Adrenal gland (tissue), 9 donors: ENCODE measurements at regions not wholly inside any gene's neighbourhood (a gene's known extent, or its start where the extent isn't known, plus 50 kb on each side); places are given as distances from the start of the nearest gene placed in this dataset.

Source experiments
- DNase-seq, 7 donors: peaks; one replicate each; pipeline ENCODE4 v3.0.0-alpha.2; 2019 to 2020
- H3K27ac ChIP-seq, 5 donors: fragments of 200-600 bp; sonication (generic) in 4 of 5; 1 replicate in 3 of 5; 2 replicates in 2 of 5; pipeline versions ENCODE4 v1.5.1 to v1.8.0; 2016 to 2020; ENCODE audit warnings: mild to moderate bottlenecking in 1 of 5
- H3K27me3 ChIP-seq: fragments of 200-600 bp; 2 replicates; pipeline ENCODE4 v1.8.0; 2021
- H3K36me3 ChIP-seq, 2 donors: fragments of 200-600 bp; replicated peaks in 1 of 2; 1 replicate in 1 of 2; 2 replicates in 1 of 2; pipeline versions ENCODE4 v1.5.1 to v1.8.0; 2018 to 2022
- H3K4me1 ChIP-seq, 2 donors: fragments of 200-600 bp; replicated peaks in 1 of 2; 1 replicate in 1 of 2; 2 replicates in 1 of 2; pipeline versions ENCODE4 v1.5.1 to v1.8.0; 2018 to 2021
- H3K4me3 ChIP-seq, 4 donors: fragments of 200-600 bp; sonication (generic) in 3 of 4; one replicate each; pipeline ENCODE4 v1.5.1; 2016 to 2018
- H3K9me3 ChIP-seq, 3 donors: fragments of 200-600 bp; sonication (generic) in 1 of 3; replicated peaks in 1 of 3; 1 replicate in 2 of 3; 2 replicates in 1 of 3; pipeline versions ENCODE4 v1.5.1 to v1.8.0; 2016 to 2021
- POLR2A ChIP-seq, 2 donors: fragments of 450-650 bp; IDR thresholded peaks; one replicate each; pipeline ENCODE4 v1.6.1; 2017; ENCODE audit warnings: antibody characterized with exemption in 2 of 2, mild to moderate bottlenecking in 2 of 2, moderate library complexity in 1 of 2
- WGBS, 4 donors: extraction: QIAGEN DNeasy Blood & Tissue Kit in 2 of 4; methylation state at CpG; one replicate each; pipeline versions ENCODE4 v1.1.5 to v1.1.7; 2013 to 2017; 5-methylcytosine and 5-hydroxymethylcytosine counted together
- intact Hi-C, 2 donors: fragments of 100-400 bp; cut with DNase I; formaldehyde crosslinking; loops; one replicate each; pipeline versions ENCODE4 v1.14.1 to v1.15.0; 2022 to 2023
- TF ChIP-seq, protein P1 (sequence below), 6 experiments: fragments of 450-650 bp in 4 of 6; fragments of 200-600 bp in 2 of 6; sonication (generic) in 1 of 6; IDR thresholded peaks; 1 replicate in 5 of 6; 2 replicates in 1 of 6; pipeline versions ENCODE4 v1.5.1 to v1.8.0; 2016 to 2021; ENCODE audit warnings: antibody characterized with exemption in 6 of 6, mild to moderate bottlenecking in 2 of 6, moderate library complexity in 1 of 6
- donor health status: healthy with polysubstance abuse.
- donor health status: Bipolar disorder and iron deficiency.
- donor health status: DM: yes; HTN: yes; CAD: no.
- donor health status: DM: no; HTN: no; CAD: no.
- donor health status: DM: no; HTN: no; CAD: no.

DNA sequence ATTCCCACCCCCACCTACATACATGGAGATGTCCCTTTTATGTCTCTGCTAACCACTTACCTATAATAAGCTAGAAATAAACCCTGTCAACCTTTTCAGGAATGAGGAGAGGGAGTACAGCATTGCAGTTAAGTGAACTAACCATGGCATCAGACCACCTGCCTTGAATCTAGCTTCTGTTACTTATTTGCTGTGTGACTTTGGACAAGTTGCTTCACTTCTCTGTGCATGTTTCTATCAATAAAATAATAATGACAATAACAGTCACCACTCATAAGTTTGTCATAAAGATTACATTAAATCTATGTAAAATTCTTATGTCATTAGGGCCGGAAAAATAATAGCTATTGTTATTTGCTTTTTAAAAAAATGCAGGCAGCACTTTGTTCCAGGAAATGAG is 881.1 kb upstream of the AUTS2 start:
- TF ChIP-seq POLR2A (IDR thresholded peaks at IDR 0.05), result no peak
- TF ChIP-seq, protein P1, sequence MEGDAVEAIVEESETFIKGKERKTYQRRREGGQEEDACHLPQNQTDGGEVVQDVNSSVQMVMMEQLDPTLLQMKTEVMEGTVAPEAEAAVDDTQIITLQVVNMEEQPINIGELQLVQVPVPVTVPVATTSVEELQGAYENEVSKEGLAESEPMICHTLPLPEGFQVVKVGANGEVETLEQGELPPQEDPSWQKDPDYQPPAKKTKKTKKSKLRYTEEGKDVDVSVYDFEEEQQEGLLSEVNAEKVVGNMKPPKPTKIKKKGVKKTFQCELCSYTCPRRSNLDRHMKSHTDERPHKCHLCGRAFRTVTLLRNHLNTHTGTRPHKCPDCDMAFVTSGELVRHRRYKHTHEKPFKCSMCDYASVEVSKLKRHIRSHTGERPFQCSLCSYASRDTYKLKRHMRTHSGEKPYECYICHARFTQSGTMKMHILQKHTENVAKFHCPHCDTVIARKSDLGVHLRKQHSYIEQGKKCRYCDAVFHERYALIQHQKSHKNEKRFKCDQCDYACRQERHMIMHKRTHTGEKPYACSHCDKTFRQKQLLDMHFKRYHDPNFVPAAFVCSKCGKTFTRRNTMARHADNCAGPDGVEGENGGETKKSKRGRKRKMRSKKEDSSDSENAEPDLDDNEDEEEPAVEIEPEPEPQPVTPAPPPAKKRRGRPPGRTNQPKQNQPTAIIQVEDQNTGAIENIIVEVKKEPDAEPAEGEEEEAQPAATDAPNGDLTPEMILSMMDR (IDR thresholded peaks at IDR 0.05), result no peak
- no peaks in the 10 kb centered on the region for H3K9me3 ChIP-seq
- WGBS, 4 donors, result 76 to 86% (median 82%) methylated on average over 1 of the region's 1 CpG
- H3K4me3 ChIP-seq, result no peak overlapping the region
- intact Hi-C loops, result no loop called here
- H3K27ac ChIP-seq, result no peak overlapping the region
- DNase-seq, result no peak
- no peaks in the 10 kb centered on the region for H3K4me1 ChIP-seq
- no peaks in the 10 kb centered on the region for H3K36me3 ChIP-seq
- no peaks in the 10 kb centered on the region for H3K27me3 ChIP-seq

- no peak overlapping the region for H3K4me3 ChIP-seq
- no peak overlapping the region for H3K27ac ChIP-seq
- no peaks in the 10 kb centered on the region for H3K36me3 ChIP-seq
- H3K27me3 ChIP-seq, result no peaks in the 10 kb centered on the region
- intact Hi-C loops, result no loop called here
- no peaks in the 10 kb centered on the region for H3K4me1 ChIP-seq
- H3K9me3 ChIP-seq, result no peaks in the 10 kb centered on the region
- WGBS, 4 donors, result 26 to 41% (median 29%) methylated on average over 1 of the region's 1 CpG
- no peak for TF ChIP-seq POLR2A (IDR thresholded peaks at IDR 0.05)
- TF ChIP-seq, protein P1 (IDR thresholded peaks at IDR 0.05), result no peak
- no peak for DNase-seq
Observed at GRCh38 chr7:68718097-68718551, 880.2 kb upstream of the AUTS2 start.

GRCh38 chr7:68720697-68721096 is 877.6 kb upstream of the AUTS2 start:
- TF ChIP-seq, protein P1 (IDR thresholded peaks at IDR 0.05), result no peak
- no peak for TF ChIP-seq POLR2A (IDR thresholded peaks at IDR 0.05)
- H3K4me1 ChIP-seq, result no peaks in the 10 kb centered on the region
- intact Hi-C loops, result no loop called here
- no peak for DNase-seq
- no peak overlapping the region for H3K27ac ChIP-seq
- no peaks in the 10 kb centered on the region for H3K27me3 ChIP-seq
- no peak overlapping the region for H3K4me3 ChIP-seq
- H3K36me3 ChIP-seq, result no peaks in the 10 kb centered on the region
- H3K9me3 ChIP-seq, result no peaks in the 10 kb centered on the region
- WGBS, 4 donors, result 88 to 91% (median 89%) methylated on average over 5 of the region's 5 CpGs

DNA sequence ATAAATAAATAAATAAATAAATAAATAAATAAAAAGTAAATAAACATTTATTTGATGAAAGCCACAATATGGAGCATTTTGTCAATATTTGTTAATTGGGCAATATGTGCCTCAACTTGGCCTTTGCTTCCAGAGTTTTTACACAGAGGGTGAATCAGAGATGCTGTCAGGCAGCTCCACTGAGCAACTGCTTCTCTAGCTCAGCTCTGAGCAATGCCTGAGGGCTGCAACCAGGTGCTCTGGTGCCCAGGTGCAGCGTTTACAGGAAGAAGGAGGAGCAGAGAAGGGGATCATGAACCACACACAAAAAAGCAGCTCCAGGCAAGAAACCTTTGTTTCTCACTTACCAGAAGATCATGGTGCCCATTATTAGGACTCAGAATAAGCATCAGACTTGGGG is 876.2 kb upstream of the AUTS2 start:
- WGBS, 4 donors, result 80 to 90% (median 84%) methylated on average over 1 of the region's 1 CpG
- no peak overlapping the region for H3K4me3 ChIP-seq
- H3K4me1 ChIP-seq, result peaks cover 0 to 9% of the 10 kb centered on the region in 2 donors
- H3K36me3 ChIP-seq, result no peaks in the 10 kb centered on the region
- no peaks in the 10 kb centered on the region for H3K9me3 ChIP-seq
- no peak for DNase-seq
- no peak overlapping the region for H3K27ac ChIP-seq
- TF ChIP-seq, protein P1 (IDR thresholded peaks at IDR 0.05), result no peak
- no peak for TF ChIP-seq POLR2A (IDR thresholded peaks at IDR 0.05)
- intact Hi-C loops, result no loop called here
- H3K27me3 ChIP-seq, result no peaks in the 10 kb centered on the region
